C1 segment of cervical spinal cord (tissue), 14 donors: ENCODE measurements at regions not wholly inside any gene's neighbourhood (a gene's known extent, or its start where the extent isn't known, plus 50 kb on each side); places are given as distances from the start of the nearest gene placed in this dataset.
A peak's percentile ranks its signal among the peaks of the same experiment; 100 is the strongest.

Experiments
- DNase-seq, 14 donors: peaks; one replicate each; lab custom pipeline; 2025; lab: John Stamatoyannopoulos, UW

GRCh38 chr1:235027076-235027861 lies 101.4 kb downstream of the TOMM20 start:
- DNase-seq: no peak

- DNase-seq: no peak
Observed at GRCh38 chr1:235025422-235025984, 103.1 kb downstream of the TOMM20 start.

- no peak for DNase-seq
Observed at GRCh38 chr1:235024711-235025421, 103.8 kb downstream of the TOMM20 start.

GRCh38 chr1:235023711-235024439 lies 104.8 kb downstream of the TOMM20 start:
- DNase-seq: no peak

- DNase-seq: no peak
Observed at GRCh38 chr1:235022981-235023710, 105.5 kb downstream of the TOMM20 start.

GRCh38 chr1:235022341-235022980 lies 106.2 kb downstream of the TOMM20 start:
- DNase-seq: peak in 1 of 14 donors; percentile 25

- DNase-seq: no peak
Observed at GRCh38 chr1:235021815-235022214, 106.8 kb downstream of the TOMM20 start.

- DNase-seq: no peak
Observed at GRCh38 chr1:235021321-235021720, 107.3 kb downstream of the TOMM20 start.

- no peak for DNase-seq
Observed at GRCh38 chr1:235019961-235020360, 108.7 kb downstream of the TOMM20 start.

- DNase-seq: no peak
Observed at GRCh38 chr1:235019471-235019870, 109.2 kb downstream of the TOMM20 start.

- no peak for DNase-seq
Observed at GRCh38 chr1:235018720-235019444, 109.8 kb downstream of the TOMM20 start.

GRCh38 chr1:235018161-235018560 lies 110.5 kb downstream of the TOMM20 start:
- peak in 1 of 14 donors; percentile 41 for DNase-seq

- no peak for DNase-seq
Observed at GRCh38 chr1:235017719-235018118, 110.9 kb downstream of the TOMM20 start.

GRCh38 chr1:235017191-235017590 lies 111.4 kb downstream of the TOMM20 start:
- peak in 1 of 14 donors; percentile 68 for DNase-seq

- DNase-seq: no peak
Observed at GRCh38 chr1:235015291-235015985, 113.2 kb downstream of the TOMM20 start.

- no peak for DNase-seq
Observed at GRCh38 chr1:235014756-235015155, 113.9 kb downstream of the TOMM20 start.

- peak in 4 of 14 donors; percentile 13 to 31 (median 22) for DNase-seq
Observed at GRCh38 chr1:235013512-235013911, 115.1 kb downstream of the TOMM20 start.

- DNase-seq: peak in 1 of 14 donors; percentile 22
Observed at GRCh38 chr1:235012436-235013210, 116.0 kb downstream of the TOMM20 start.
